Bronchial epithelial cell (primary cell): ENCODE measurements at regions not wholly inside any gene's neighbourhood (a gene's known extent, or its start where the extent isn't known, plus 50 kb on each side); places are given as distances from the start of the nearest gene placed in this dataset.

Experiments
- DNase-seq: peaks from one replicate; pipeline ENCODE4 v3.0.0-alpha.2; 2010; ENCODE audit warnings: low read depth
- FAIRE-seq: peaks from 2 replicates; lab custom pipeline; 2011; peaks lifted over from hg19 to GRCh38; lab: Jason Lieb, UNC
- H3K27me3 ChIP-seq: 2 replicates; pipeline ENCODE4 v1.5.1; 2011; ENCODE audit warnings: low read length; ENCODE audit not compliant: control insufficient read depth, insufficient read depth
- H3K36me3 ChIP-seq: 2 replicates; pipeline ENCODE4 v1.5.1; 2011; ENCODE audit warnings: low read length; ENCODE audit not compliant: control insufficient read depth, insufficient read depth
- H3K4me3 ChIP-seq: 2 replicates; pipeline ENCODE4 v1.5.1; 2011; ENCODE audit warnings: mild to moderate bottlenecking, low read depth, low read length, control low read depth
- CTCF ChIP-seq: IDR thresholded peaks from 2 replicates; pipeline ENCODE4 v1.5.1; 2011; ENCODE audit warnings: mild to moderate bottlenecking, moderate library complexity, low read length, control low read depth, inconsistent platforms; ENCODE audit not compliant: insufficient read depth, severe bottlenecking

DNA sequence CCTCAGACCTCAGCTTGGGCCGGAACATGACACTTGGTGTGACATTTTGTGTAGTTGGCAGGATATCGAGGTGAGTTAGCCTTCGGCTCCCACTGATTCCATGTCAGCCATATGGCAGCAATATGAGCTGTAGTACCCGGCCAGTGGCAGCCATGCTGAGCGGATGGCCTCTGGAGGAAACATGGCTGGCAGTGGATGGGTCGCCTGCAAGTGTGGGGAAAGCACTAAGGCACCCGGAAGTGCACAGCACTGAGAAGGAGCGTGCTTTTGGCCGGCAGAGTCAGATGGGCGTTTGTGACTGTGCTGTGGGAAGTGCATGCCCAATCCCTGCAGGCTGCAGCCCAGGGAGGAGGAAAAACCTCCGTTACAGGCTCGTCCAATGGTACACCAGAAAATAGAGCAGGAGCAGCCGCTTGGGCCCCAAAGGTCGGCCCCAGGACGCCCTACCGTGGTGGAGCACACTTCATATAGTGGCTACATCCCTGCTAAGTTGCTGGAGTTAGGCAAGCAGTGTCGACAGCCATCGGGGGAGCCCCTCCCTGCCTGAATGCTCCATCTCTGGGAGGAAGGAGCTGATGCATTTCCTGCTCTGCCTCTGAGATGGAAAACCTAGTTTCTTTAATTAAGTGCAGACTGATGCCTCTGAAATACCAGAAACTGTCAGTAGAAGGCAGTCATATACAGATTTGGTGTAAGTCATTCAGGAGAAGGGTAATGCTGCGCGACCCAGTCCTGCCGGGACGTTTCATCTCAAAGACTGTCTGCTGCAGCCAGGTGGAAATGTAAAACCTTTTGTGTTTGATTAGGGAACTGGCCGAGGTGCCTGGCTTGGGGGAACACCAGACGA, 2185.8 kb upstream of the ACO1 start:
- FAIRE-seq (no peak), DNase-seq (no peak)
- Histone ChIP-seq H3K36me3 (no peaks in the 10 kb centered on the region), H3K27me3 (no peaks in the 10 kb centered on the region), H3K4me3 (no peak overlapping the region)
- TF ChIP-seq CTCF = no peak

GRCh38 chr9:30201024-30201423, 2183.4 kb upstream of the ACO1 start:
- DNase-seq = no peak
- H3K4me3 ChIP-seq = no peak overlapping the region
- no peaks in the 10 kb centered on the region for H3K27me3 ChIP-seq
- TF ChIP-seq CTCF = no peak
- H3K36me3 ChIP-seq = no peaks in the 10 kb centered on the region
- FAIRE-seq = no peak

DNA sequence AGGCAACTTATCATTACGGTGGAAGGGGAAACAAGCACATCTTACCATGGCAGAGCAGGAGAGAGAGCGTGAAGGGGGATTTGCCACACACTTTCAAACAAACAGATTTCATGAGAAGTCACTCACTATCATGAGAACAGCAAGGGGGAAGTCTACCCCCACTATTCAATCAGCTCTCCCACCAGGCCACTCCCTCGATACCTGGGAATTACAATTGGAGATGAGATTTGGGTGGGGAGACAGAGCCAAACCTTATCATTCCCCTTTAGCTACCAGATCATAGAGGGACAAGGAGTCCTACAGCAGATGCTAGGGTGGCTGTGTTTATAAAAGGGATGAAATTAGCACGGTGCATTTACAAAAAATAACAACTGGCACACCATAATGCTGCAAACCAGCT, 2149.4 kb upstream of the ACO1 start:
- Histone ChIP-seq H3K27me3 (no peaks in the 10 kb centered on the region), H3K4me3 (no peak overlapping the region), H3K36me3 (no peaks in the 10 kb centered on the region)
- TF ChIP-seq CTCF = no peak
- DNase-seq (no peak), FAIRE-seq (no peak)

DNA sequence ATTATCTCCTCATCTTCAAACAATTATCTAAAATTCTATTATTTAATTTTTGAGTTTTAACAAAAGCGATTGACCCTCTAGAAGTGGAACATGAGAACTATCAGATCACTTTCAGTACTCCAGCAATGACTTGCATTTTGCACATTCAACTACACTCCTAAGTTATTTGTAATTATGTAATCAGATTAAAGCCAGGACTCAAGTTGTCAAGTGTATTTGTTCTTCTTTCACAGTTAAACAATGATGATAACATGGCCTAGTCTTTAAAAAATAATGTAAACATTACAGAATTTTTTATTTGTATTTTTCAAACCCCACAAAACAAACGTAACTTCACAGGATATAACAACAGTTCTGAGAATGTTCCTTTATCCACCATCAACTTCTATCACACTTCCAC, 2148.9 kb upstream of the ACO1 start:
- no peak for TF ChIP-seq CTCF
- DNase-seq (no peak), FAIRE-seq (no peak)
- no peak overlapping the region for H3K4me3 ChIP-seq
- H3K36me3 ChIP-seq = no peaks in the 10 kb centered on the region
- no peaks in the 10 kb centered on the region for H3K27me3 ChIP-seq

- FAIRE-seq = no peak
These were observed 2144.6 kb upstream of the ACO1 start for GRCh38 chr9:30239878-30240277.

More at GRCh38 chr9:30239878-30240277, 2144.6 kb upstream of the ACO1 start:
- Histone ChIP-seq H3K27me3 (no peaks in the 10 kb centered on the region), H3K36me3 (no peaks in the 10 kb centered on the region), H3K4me3 (no peak overlapping the region)
- no peak for TF ChIP-seq CTCF
- no peak for DNase-seq
